Mammary epithelial cell (primary cell): ENCODE measurements at regions not wholly inside any gene's neighbourhood (a gene's known extent, or its start where the extent isn't known, plus 50 kb on each side); places are given as distances from the start of the nearest gene placed in this dataset.

ENCODE experiments used
- CTCF ChIP-seq, 2 donors: IDR thresholded peaks in 1 of 2; conservative IDR thresholded peaks in 1 of 2; 2 replicates each; pipeline ENCODE4 v1.5.1; 2011 to 2012; ENCODE audit warnings: inconsistent platforms in 2 of 2, low read length in 2 of 2, mild to moderate bottlenecking in 2 of 2, control low read depth in 1 of 2, low read depth in 1 of 2; ENCODE audit not compliant: insufficient read depth in 1 of 2; ENCODE audit errors: extremely low read depth in 1 of 2
- EZH2 ChIP-seq: IDR thresholded peaks from 2 replicates; pipeline ENCODE4 v1.6.1; 2012; ENCODE audit warnings: low read length, inconsistent platforms, borderline replicate concordance

- TF ChIP-seq CTCF (conservative IDR thresholded peaks at IDR 0.05 in 1 of 2, IDR thresholded peaks at IDR 0.05 in 1 of 2; ENCODE audit: extremely low read depth in 1 of 2, insufficient read depth in 1 of 2, low read depth in 1 of 2, low read length in 2 of 2), result no peak
- TF ChIP-seq EZH2, result no peak
Measured at GRCh38 chr2:52828112-52828511, 939.5 kb upstream of the CHAC2 start.
